K562 (cell line): ENCODE measurements at regions not wholly inside any gene's neighbourhood (a gene's known extent, or its start where the extent isn't known, plus 50 kb on each side); places are given as distances from the start of the nearest gene placed in this dataset.

Experiments used
- ARID3B ChIP-seq: fragments of 250-450 bp; sonication (Bioruptor Pico); IDR thresholded peaks from 2 replicates; pipeline ENCODE4 v1.4.0; 2020; ENCODE audit warnings: borderline replicate concordance
- FOXK2 ChIP-seq, 2 experiments: fragments of 450-650 bp; IDR thresholded peaks in 1 of 2; conservative IDR thresholded peaks in 1 of 2; 2 replicates each; pipeline ENCODE4 v1.6.1; 2016; ENCODE audit warnings: low read depth in 2 of 2, mild to moderate bottlenecking in 1 of 2

GRCh38 chr18:2199060-2199459, 372.2 kb downstream of the METTL4 start:
- TF ChIP-seq ARID3B (CRISPR knock-in tag) = no peak
- no peak for TF ChIP-seq FOXK2 (conservative IDR thresholded peaks at IDR 0.05 in 1 of 2, IDR thresholded peaks at IDR 0.05 in 1 of 2; ENCODE audit: low read depth in 2 of 2)
